ENCODE measurements at regions not wholly inside any gene's neighbourhood (a gene's known extent, or its start where the extent isn't known, plus 50 kb on each side); places are given as distances from the start of the nearest gene placed in this dataset.

DNA sequence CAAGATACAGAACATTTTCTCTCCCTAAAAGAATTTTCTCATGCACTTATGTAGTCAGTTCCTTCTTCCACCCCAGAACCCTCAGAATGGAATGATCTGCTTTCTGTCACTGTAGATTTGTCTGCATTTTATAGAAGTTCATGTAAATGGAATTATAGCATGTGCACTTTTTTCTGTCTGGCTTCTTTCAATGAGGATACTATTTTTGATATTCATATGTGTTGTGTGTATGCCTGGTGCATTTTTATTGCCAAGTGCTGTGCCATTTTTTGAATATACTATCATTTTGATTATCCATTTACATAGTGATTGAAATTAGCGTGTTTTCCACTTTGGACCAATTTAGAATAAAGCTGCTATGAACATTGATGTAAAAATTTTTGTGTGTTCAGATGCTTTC lies 156.6 kb upstream of the ALCAM start:
- H3K27ac ChIP-seq (ENCODE audit: control insufficient read depth, insufficient read depth, low read length), result no peak overlapping the region
- H4K20me1 ChIP-seq (ENCODE audit: control insufficient read depth, extremely low read depth, insufficient read depth, low read length), result no peaks in the 10 kb centered on the region
- dilution Hi-C loops (cut with MboI; ENCODE audit: extremely low pct_ligation_motif_present, low sequenced_read_pairs), result no loop called here
- H2AFZ ChIP-seq (ENCODE audit: control insufficient read depth, low read length), result no peak overlapping the region
- H3K4me1 ChIP-seq (ENCODE audit: control insufficient read depth, extremely low read depth, insufficient read depth, low read length), result no peaks in the 10 kb centered on the region
- H3K9me3 ChIP-seq (ENCODE audit: control insufficient read depth, low read depth, low read length), result no peaks in the 10 kb centered on the region
- DNase-seq (ENCODE audit: low read depth, low spot score) (no peak), FAIRE-seq (no peak)
- no peaks in the 10 kb centered on the region for H3K79me2 ChIP-seq (ENCODE audit: control insufficient read depth, insufficient read depth, low read length)
- H3K9ac ChIP-seq (ENCODE audit: control insufficient read depth, extremely low read depth, insufficient read depth, low read length), result no peak overlapping the region
- H3K4me3 ChIP-seq (ENCODE audit: control insufficient read depth in 2 of 3, extremely low read depth in 1 of 3, insufficient read depth in 2 of 3, low read depth in 1 of 3, low read length in 3 of 3), result no peak overlapping the region
- no peaks in the 10 kb centered on the region for H3K9me1 ChIP-seq (ENCODE audit: control insufficient read depth, extremely low read depth, insufficient read depth, low read length)
- no peaks in the 10 kb centered on the region for H3K36me3 ChIP-seq (ENCODE audit: control insufficient read depth in 2 of 2, extremely low read depth in 1 of 2, insufficient read depth in 2 of 2, low read length in 2 of 2)
- no peaks in the 10 kb centered on the region for H3K27me3 ChIP-seq (ENCODE audit: control insufficient read depth, extremely low read depth, insufficient read depth, low read length)
- TF ChIP-seq, protein P1, sequence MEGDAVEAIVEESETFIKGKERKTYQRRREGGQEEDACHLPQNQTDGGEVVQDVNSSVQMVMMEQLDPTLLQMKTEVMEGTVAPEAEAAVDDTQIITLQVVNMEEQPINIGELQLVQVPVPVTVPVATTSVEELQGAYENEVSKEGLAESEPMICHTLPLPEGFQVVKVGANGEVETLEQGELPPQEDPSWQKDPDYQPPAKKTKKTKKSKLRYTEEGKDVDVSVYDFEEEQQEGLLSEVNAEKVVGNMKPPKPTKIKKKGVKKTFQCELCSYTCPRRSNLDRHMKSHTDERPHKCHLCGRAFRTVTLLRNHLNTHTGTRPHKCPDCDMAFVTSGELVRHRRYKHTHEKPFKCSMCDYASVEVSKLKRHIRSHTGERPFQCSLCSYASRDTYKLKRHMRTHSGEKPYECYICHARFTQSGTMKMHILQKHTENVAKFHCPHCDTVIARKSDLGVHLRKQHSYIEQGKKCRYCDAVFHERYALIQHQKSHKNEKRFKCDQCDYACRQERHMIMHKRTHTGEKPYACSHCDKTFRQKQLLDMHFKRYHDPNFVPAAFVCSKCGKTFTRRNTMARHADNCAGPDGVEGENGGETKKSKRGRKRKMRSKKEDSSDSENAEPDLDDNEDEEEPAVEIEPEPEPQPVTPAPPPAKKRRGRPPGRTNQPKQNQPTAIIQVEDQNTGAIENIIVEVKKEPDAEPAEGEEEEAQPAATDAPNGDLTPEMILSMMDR (optimal IDR thresholded peaks at IDR 0.05 in 1 of 3, IDR thresholded peaks at IDR 0.05 in 1 of 3, conservative IDR thresholded peaks at IDR 0.05 in 1 of 3; ENCODE audit: extremely low read depth in 1 of 3, insufficient read depth in 2 of 3, low read length in 3 of 3), result no peak
- TF ChIP-seq EZH2 (IDR thresholded peaks at IDR 0.05; ENCODE audit: low read length), result no peak
- H3K4me2 ChIP-seq (ENCODE audit: control insufficient read depth, extremely low read depth, insufficient read depth, low read depth, low read length), result no peak overlapping the region

DNA sequence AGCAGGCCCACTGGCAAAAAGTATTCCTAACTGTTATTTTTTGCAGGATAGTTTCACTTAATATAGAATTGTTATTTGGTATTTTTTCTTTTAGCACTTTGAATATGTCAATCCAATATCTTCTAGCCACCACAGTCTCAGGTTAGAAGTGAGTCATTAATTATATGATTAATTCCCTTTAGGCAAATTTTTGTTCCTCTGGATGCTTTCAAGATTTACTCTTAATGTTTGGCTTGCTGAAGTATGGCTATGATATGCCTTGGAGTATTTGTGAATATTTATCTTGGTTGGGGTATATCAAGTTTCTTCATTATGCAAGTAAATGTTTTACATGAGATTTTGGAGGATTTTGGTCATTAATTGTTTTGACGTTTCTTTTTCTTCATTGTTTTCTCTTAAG lies 152.1 kb upstream of the ALCAM start:
- Histone ChIP-seq H3K79me2 (ENCODE audit: control insufficient read depth, insufficient read depth, low read length) (no peaks in the 10 kb centered on the region), H3K4me2 (ENCODE audit: control insufficient read depth, extremely low read depth, insufficient read depth, low read depth, low read length) (no peak overlapping the region), H3K4me3 (ENCODE audit: control insufficient read depth in 2 of 3, extremely low read depth in 1 of 3, insufficient read depth in 2 of 3, low read depth in 1 of 3, low read length in 3 of 3) (no peak overlapping the region), H3K27ac (ENCODE audit: control insufficient read depth, insufficient read depth, low read length) (no peak overlapping the region), H3K9me3 (ENCODE audit: control insufficient read depth, low read depth, low read length) (no peaks in the 10 kb centered on the region), H4K20me1 (ENCODE audit: control insufficient read depth, extremely low read depth, insufficient read depth, low read length) (no peaks in the 10 kb centered on the region), H3K36me3 (ENCODE audit: control insufficient read depth in 2 of 2, extremely low read depth in 1 of 2, insufficient read depth in 2 of 2, low read length in 2 of 2) (no peaks in the 10 kb centered on the region), H2AFZ (ENCODE audit: control insufficient read depth, low read length) (no peak overlapping the region), H3K27me3 (ENCODE audit: control insufficient read depth, extremely low read depth, insufficient read depth, low read length) (no peaks in the 10 kb centered on the region), H3K9ac (ENCODE audit: control insufficient read depth, extremely low read depth, insufficient read depth, low read length) (no peak overlapping the region), H3K4me1 (ENCODE audit: control insufficient read depth, extremely low read depth, insufficient read depth, low read length) (no peaks in the 10 kb centered on the region), H3K9me1 (ENCODE audit: control insufficient read depth, extremely low read depth, insufficient read depth, low read length) (no peaks in the 10 kb centered on the region)
- dilution Hi-C loops (cut with MboI; ENCODE audit: extremely low pct_ligation_motif_present, low sequenced_read_pairs), result no loop called here
- FAIRE-seq, result no peak
- TF ChIP-seq, protein P1 (optimal IDR thresholded peaks at IDR 0.05 in 1 of 3, IDR thresholded peaks at IDR 0.05 in 1 of 3, conservative IDR thresholded peaks at IDR 0.05 in 1 of 3; ENCODE audit: extremely low read depth in 1 of 3, insufficient read depth in 2 of 3, low read length in 3 of 3), result no peak
- no peak for TF ChIP-seq EZH2 (IDR thresholded peaks at IDR 0.05; ENCODE audit: low read length)
- no peak for DNase-seq (ENCODE audit: low read depth, low spot score)
